ENCODE measurements at regions not wholly inside any gene's neighbourhood (a gene's known extent, or its start where the extent isn't known, plus 50 kb on each side); places are given as distances from the start of the nearest gene placed in this dataset.

- no peak for DNase-seq (ENCODE audit: low read depth)
- H3K4me3 ChIP-seq (ENCODE audit: low read length): no peak overlapping the region
- TF ChIP-seq CTCF (IDR thresholded peaks at IDR 0.05; ENCODE audit: insufficient read depth, low read depth, low read length, missing control alignments): no peak
Observed at GRCh38 chr4:78989697-78990270, 50.5 kb upstream of the PAQR3 start.

Data from epithelial cell of esophagus (primary cell).